ENCODE measurements at regions not wholly inside any gene's neighbourhood (a gene's known extent, or its start where the extent isn't known, plus 50 kb on each side); places are given as distances from the start of the nearest gene placed in this dataset.

DNA sequence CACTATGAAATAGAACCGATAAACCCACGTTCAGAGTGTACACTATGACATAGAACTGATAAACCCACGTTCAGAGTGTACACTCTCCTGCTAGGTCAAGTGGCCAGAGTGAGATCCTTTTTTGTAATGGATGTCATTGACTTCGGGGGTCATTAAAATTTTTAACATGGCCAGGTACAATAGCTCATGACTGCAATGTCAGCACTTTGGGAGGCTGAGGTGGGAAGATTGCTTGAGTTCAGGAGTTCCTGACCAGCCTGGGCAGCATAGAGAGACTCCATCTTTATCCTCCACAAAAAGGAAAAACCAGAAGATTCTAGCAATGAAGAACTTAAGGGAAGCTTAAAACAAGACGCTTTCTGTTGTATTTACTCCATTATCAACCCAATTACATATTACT lies 439.7 kb upstream of the FRG1 start:
- TF ChIP-seq CEBPB (IDR thresholded peaks at IDR 0.05) = no peak
- no peak for TF ChIP-seq POLR2A (IDR thresholded peaks at IDR 0.05; ENCODE audit: low read length)

Data from A549 (cell line).